ENCODE measurements at regions not wholly inside any gene's neighbourhood (a gene's known extent, or its start where the extent isn't known, plus 50 kb on each side); places are given as distances from the start of the nearest gene placed in this dataset.

DNA sequence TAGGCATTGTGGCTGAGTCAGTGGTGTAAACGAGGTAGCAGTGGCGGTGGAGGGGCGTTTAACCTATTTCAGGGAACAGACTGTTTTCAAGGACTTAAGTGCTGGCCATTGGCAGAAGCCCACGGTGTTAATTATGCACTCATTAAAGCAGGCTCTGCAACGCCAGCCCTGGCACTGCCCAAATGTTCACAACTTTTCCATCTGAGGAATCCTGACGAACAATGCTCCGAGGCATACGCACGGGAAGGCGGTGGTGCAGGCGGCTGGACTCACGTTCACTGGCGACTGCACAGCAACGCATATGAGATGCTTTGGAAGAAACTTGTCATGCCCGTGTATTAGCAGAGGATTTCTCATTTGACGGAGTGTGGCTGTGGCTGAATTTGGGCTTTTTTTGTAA lies 70.6 kb upstream of the SLC24A4 start:
- no peak for DNase-seq (ENCODE audit: low read depth)
- TF ChIP-seq, protein P1, sequence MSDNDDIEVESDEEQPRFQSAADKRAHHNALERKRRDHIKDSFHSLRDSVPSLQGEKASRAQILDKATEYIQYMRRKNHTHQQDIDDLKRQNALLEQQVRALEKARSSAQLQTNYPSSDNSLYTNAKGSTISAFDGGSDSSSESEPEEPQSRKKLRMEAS (IDR thresholded peaks at IDR 0.05; ENCODE audit: low read depth, low read length), result no peak
- H3K4me3 ChIP-seq (ENCODE audit: low read depth, low read length), result no peak overlapping the region

DNA sequence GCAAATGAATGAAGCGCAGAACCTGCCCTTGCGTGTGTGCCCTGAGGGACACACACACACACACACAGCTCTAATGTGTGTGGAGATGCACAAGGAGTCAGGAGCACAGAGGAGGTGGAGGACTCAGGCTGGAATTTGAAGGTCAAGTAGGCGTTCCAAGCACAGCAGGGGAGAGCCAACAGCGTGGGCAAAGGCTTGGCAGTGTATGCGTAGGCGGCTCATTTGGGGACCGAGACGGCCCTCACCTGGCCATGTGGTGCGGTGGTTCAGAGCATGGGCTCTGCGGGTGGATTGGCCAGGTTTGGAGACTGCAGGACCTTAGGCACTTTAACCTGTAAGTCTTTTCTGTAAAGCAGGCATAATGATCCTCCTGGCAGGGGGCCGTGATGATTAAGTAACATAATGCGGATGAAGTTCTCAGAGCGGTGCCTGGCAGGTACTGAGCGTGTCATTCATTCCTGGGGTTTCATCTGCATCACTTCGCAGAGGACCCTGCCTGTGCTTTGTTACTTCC lies 69.5 kb upstream of the SLC24A4 start:
- no peak for DNase-seq (ENCODE audit: low read depth)
- TF ChIP-seq, protein P1 (IDR thresholded peaks at IDR 0.05; ENCODE audit: low read depth, low read length), result no peak
- TF ChIP-seq POLR2A (IDR thresholded peaks at IDR 0.05; ENCODE audit: extremely low read depth, insufficient read length), result no peak
- TF ChIP-seq MYC (IDR thresholded peaks at IDR 0.05; ENCODE audit: low read depth, low read length), result no peak
- TF ChIP-seq, protein P2, sequence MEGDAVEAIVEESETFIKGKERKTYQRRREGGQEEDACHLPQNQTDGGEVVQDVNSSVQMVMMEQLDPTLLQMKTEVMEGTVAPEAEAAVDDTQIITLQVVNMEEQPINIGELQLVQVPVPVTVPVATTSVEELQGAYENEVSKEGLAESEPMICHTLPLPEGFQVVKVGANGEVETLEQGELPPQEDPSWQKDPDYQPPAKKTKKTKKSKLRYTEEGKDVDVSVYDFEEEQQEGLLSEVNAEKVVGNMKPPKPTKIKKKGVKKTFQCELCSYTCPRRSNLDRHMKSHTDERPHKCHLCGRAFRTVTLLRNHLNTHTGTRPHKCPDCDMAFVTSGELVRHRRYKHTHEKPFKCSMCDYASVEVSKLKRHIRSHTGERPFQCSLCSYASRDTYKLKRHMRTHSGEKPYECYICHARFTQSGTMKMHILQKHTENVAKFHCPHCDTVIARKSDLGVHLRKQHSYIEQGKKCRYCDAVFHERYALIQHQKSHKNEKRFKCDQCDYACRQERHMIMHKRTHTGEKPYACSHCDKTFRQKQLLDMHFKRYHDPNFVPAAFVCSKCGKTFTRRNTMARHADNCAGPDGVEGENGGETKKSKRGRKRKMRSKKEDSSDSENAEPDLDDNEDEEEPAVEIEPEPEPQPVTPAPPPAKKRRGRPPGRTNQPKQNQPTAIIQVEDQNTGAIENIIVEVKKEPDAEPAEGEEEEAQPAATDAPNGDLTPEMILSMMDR (IDR thresholded peaks at IDR 0.05; ENCODE audit: low read depth, low read length), result no peak
- no peak overlapping the region for H3K4me3 ChIP-seq (ENCODE audit: low read depth, low read length)

DNA sequence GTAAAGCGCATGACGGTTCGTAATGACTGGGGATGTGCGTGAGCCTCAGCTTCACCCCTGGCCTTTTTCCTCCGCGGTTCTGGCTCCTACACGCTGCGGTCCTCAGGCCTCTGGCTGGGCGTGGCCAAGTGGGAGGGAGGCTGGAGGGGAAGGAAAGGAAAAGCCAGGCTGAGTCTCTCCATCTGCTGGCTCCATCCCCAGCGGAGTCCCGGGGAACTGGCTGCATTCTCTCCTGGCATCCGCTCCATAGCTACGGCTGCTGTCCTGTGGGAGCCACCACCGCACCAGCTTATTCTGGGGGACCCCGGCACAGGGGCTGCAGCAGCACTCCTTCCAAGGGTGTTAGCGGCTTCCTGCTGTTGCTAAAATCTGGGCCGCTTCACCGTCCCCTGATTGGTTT lies 68.2 kb upstream of the SLC24A4 start:
- no peak overlapping the region for H3K4me3 ChIP-seq (ENCODE audit: low read depth, low read length)
- no peak for DNase-seq (ENCODE audit: low read depth)
- TF ChIP-seq MYC (IDR thresholded peaks at IDR 0.05; ENCODE audit: low read depth, low read length), result no peak
- TF ChIP-seq, protein P1 (IDR thresholded peaks at IDR 0.05; ENCODE audit: low read depth, low read length), result no peak
- TF ChIP-seq POLR2A (IDR thresholded peaks at IDR 0.05; ENCODE audit: extremely low read depth, insufficient read length), result no peak
- TF ChIP-seq, protein P2 (IDR thresholded peaks at IDR 0.05; ENCODE audit: low read depth, low read length), result no peak

DNA sequence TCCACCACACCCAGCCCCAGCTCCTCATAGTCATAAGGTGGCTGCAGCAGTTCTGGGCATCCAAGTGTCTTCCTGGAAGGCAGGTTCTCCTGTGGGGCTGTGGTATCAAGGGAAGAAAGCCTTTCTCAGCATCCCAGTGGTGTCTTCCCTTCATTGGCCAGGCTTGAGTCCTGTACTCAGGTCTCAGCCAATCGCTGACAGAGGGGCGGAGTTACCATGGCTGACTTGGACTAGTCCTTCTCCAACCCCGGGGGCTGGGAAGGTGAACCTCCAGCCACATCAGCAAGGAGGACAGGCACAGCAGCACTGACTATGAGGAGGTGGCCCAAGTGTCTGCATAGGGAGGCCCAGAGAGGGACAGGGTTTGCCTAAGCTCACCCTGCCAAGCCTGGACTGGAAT lies 64.0 kb upstream of the SLC24A4 start:
- no peak for TF ChIP-seq POLR2A (IDR thresholded peaks at IDR 0.05; ENCODE audit: extremely low read depth, insufficient read length)
- TF ChIP-seq MYC (IDR thresholded peaks at IDR 0.05; ENCODE audit: low read depth, low read length), result no peak
- TF ChIP-seq, protein P2 (IDR thresholded peaks at IDR 0.05; ENCODE audit: low read depth, low read length), result no peak
- TF ChIP-seq, protein P1 (IDR thresholded peaks at IDR 0.05; ENCODE audit: low read depth, low read length), result no peak
- no peak overlapping the region for H3K4me3 ChIP-seq (ENCODE audit: low read depth, low read length)
- DNase-seq (ENCODE audit: low read depth), result peak; percentile 31

DNA sequence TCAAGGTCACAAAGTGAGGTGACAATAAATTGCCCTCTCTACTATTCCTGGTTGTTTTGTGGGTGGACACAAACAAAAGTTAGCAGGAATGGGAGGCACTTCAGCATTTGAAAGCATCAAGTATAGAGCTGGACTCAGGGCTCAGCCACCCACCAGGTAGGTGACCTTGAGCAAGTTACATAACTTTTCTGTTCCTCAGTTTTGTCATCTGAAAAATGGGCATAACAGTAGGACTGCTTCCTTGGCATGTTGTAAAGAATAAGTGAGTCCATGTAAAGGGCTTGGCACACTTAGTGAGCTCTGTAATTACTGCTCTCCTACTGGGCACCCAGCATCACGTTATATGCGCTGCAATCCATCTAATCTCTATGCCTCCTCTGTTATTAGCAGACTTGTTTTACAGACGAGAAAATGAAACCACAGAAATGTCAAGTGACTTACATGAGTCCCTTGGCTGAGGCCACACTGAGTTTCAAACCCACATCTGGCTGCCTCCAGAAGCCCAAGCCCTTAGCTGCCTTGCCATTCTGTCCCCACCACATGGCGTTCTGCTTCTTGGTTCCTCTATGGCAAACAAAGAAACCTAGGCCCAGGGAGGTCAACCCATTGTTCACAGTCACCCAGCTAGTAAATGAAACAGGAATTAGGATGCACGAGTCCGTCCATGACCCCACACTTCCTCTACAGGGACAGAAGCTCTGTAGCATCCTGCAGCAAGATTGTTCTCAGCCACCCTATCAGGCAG lies 63.2 kb upstream of the SLC24A4 start:
- H3K4me3 ChIP-seq (ENCODE audit: low read depth, low read length), result no peak overlapping the region
- TF ChIP-seq, protein P2 (IDR thresholded peaks at IDR 0.05; ENCODE audit: low read depth, low read length), result no peak
- TF ChIP-seq, protein P1 (IDR thresholded peaks at IDR 0.05; ENCODE audit: low read depth, low read length), result no peak
- no peak for TF ChIP-seq POLR2A (IDR thresholded peaks at IDR 0.05; ENCODE audit: extremely low read depth, insufficient read length)
- TF ChIP-seq MYC (IDR thresholded peaks at IDR 0.05; ENCODE audit: low read depth, low read length), result no peak
- DNase-seq (ENCODE audit: low read depth), result peak; percentile 18

DNA sequence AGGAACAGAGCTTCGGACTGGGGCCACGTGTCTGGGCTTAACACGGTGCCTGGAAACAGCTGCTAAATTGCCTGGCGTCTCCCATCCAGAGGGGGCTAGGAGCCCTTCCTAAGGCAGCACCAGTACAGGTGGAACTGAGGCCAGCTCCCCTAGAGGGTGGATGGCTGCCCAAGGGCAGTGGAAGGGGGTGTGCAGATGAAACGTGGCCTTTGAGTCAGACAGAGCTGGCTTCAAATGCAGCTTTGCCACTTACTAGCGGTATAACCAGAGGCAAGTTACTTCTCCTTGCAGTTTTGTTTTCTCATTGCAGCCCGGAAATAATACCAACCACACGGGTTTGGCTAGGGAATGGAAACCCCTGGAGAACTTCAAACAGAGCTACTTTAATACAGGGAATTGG lies 59.3 kb upstream of the SLC24A4 start:
- H3K4me3 ChIP-seq (ENCODE audit: low read depth, low read length), result no peak overlapping the region
- TF ChIP-seq, protein P1 (IDR thresholded peaks at IDR 0.05; ENCODE audit: low read depth, low read length), result no peak
- TF ChIP-seq MYC (IDR thresholded peaks at IDR 0.05; ENCODE audit: low read depth, low read length) (no peak), POLR2A (IDR thresholded peaks at IDR 0.05; ENCODE audit: extremely low read depth, insufficient read length) (no peak)
- TF ChIP-seq, protein P2 (IDR thresholded peaks at IDR 0.05; ENCODE audit: low read depth, low read length), result no peak
- peak; percentile 59 for DNase-seq (ENCODE audit: low read depth)

All from NB4 (cell line).